ENCODE measurements at regions not wholly inside any gene's neighbourhood (a gene's known extent, or its start where the extent isn't known, plus 50 kb on each side); places are given as distances from the start of the nearest gene placed in this dataset.

DNA sequence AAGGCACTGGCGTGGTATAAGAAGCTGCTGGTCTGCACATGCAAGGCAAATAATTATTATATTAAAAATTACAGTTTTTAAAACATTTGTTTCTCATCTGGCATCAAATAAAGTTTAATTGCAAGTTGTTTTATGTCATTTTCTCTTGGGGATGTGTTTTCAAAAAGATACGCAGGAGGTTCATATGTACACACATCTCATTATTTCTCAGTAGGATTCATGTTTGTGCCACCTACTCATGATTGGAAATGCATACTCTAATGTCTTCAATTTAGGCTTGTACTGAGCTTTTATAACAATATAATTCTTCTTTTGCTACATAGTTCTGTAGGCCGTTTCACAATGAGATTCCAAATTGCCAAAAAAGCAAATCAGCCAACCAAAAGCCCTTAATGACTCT, 244.2 kb upstream of the MEF2C start:
- no peak for DNase-seq (ENCODE audit: low spot score, unreplicated experiment)
- TF ChIP-seq, protein P1, sequence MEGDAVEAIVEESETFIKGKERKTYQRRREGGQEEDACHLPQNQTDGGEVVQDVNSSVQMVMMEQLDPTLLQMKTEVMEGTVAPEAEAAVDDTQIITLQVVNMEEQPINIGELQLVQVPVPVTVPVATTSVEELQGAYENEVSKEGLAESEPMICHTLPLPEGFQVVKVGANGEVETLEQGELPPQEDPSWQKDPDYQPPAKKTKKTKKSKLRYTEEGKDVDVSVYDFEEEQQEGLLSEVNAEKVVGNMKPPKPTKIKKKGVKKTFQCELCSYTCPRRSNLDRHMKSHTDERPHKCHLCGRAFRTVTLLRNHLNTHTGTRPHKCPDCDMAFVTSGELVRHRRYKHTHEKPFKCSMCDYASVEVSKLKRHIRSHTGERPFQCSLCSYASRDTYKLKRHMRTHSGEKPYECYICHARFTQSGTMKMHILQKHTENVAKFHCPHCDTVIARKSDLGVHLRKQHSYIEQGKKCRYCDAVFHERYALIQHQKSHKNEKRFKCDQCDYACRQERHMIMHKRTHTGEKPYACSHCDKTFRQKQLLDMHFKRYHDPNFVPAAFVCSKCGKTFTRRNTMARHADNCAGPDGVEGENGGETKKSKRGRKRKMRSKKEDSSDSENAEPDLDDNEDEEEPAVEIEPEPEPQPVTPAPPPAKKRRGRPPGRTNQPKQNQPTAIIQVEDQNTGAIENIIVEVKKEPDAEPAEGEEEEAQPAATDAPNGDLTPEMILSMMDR (IDR thresholded peaks at IDR 0.05; ENCODE audit: unreplicated experiment), result no peak
- Mint-ChIP-seq H3K27me3 (peaks cover 20% of the 10 kb centered on the region), H3K4me3 (ENCODE audit: low read depth) (no peak overlapping the region), H3K9me3 (ENCODE audit: low read depth) (no peaks in the 10 kb centered on the region), H3K27ac (no peak overlapping the region), H3K36me3 (ENCODE audit: insufficient read depth) (no peaks in the 10 kb centered on the region), H3K4me1 (ENCODE audit: low read depth) (peaks cover 10% of the 10 kb centered on the region)

GRCh38 chr5:89125372-89125771, 242.4 kb upstream of the MEF2C start:
- TF ChIP-seq, protein P1 (IDR thresholded peaks at IDR 0.05; ENCODE audit: unreplicated experiment), result no peak
- Mint-ChIP-seq H3K27ac (no peak overlapping the region), H3K9me3 (ENCODE audit: low read depth) (no peaks in the 10 kb centered on the region), H3K36me3 (ENCODE audit: insufficient read depth) (no peaks in the 10 kb centered on the region), H3K4me1 (ENCODE audit: low read depth) (peaks cover 10% of the 10 kb centered on the region), H3K27me3 (peaks cover 21% of the 10 kb centered on the region), H3K4me3 (ENCODE audit: low read depth) (no peak overlapping the region)
- DNase-seq (ENCODE audit: low spot score, unreplicated experiment), result no peak

DNA sequence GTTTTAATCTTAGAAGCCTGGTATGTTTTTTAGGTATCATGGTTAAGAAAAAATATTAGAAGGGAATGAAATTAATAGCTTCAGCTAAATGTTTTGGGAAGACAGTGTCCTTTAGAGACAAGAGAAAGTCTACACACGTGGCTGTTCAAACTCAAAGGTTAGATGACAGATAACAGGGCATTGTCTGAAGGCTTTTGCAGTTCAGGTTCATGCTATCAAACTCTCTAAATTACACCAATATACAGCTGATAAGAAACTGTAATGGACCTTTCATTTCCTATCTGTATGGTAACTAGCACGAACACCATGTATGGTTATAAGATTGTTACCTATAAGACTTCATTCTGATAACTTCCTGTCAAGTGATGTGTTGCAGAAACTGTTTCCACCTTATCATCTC, 240.6 kb upstream of the MEF2C start:
- Mint-ChIP-seq H3K36me3 (ENCODE audit: insufficient read depth) (no peaks in the 10 kb centered on the region), H3K4me3 (ENCODE audit: low read depth) (no peak overlapping the region), H3K9me3 (ENCODE audit: low read depth) (no peaks in the 10 kb centered on the region), H3K4me1 (ENCODE audit: low read depth) (peaks cover 5% of the 10 kb centered on the region), H3K27me3 (peaks cover 21% of the 10 kb centered on the region), H3K27ac (no peak overlapping the region)
- TF ChIP-seq, protein P1 (IDR thresholded peaks at IDR 0.05; ENCODE audit: unreplicated experiment), result no peak
- DNase-seq (ENCODE audit: low spot score, unreplicated experiment), result no peak

DNA sequence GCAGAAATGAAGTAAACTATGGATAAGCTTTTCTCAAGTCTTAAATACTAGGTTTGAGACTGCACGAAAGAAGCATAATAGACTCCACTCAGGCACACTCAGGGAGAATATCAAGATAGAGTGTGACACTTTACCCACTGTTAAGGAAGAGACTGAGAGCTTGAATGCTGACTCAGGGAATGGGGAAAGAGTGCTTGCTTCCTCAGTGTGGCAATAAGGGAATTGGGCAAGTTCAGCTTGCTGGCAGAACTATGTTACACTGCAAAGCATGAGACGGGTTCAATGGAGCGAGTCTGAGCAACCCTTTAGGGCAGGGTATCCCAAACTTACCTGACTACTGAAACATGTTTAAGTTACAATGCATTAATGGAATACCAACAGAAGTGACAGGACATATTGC, 237.7 kb upstream of the MEF2C start:
- Mint-ChIP-seq H3K9me3 (ENCODE audit: low read depth) (no peaks in the 10 kb centered on the region), H3K36me3 (ENCODE audit: insufficient read depth) (no peaks in the 10 kb centered on the region), H3K27ac (no peak overlapping the region), H3K27me3 (peaks cover 18% of the 10 kb centered on the region), H3K4me1 (ENCODE audit: low read depth) (no peaks in the 10 kb centered on the region), H3K4me3 (ENCODE audit: low read depth) (no peak overlapping the region)
- TF ChIP-seq, protein P1 (IDR thresholded peaks at IDR 0.05; ENCODE audit: unreplicated experiment), result no peak
- DNase-seq (ENCODE audit: low spot score, unreplicated experiment), result no peak

- no peak overlapping the region for H3K4me3 Mint-ChIP-seq (ENCODE audit: low read depth)
- peaks cover 1% of the 10 kb centered on the region for H3K27me3 Mint-ChIP-seq
- no peaks in the 10 kb centered on the region for H3K9me3 Mint-ChIP-seq (ENCODE audit: low read depth)
- H3K36me3 Mint-ChIP-seq (ENCODE audit: insufficient read depth), result no peaks in the 10 kb centered on the region
- no peak for DNase-seq (ENCODE audit: low spot score, unreplicated experiment)
- H3K4me1 Mint-ChIP-seq (ENCODE audit: low read depth), result no peaks in the 10 kb centered on the region
- TF ChIP-seq, protein P1 (IDR thresholded peaks at IDR 0.05; ENCODE audit: unreplicated experiment), result no peak
- H3K27ac Mint-ChIP-seq, result no peak overlapping the region
Measured at GRCh38 chr5:89117124-89117644, 234.2 kb upstream of the MEF2C start.
